WTC11 (cell line): ENCODE measurements at regions not wholly inside any gene's neighbourhood (a gene's known extent, or its start where the extent isn't known, plus 50 kb on each side); places are given as distances from the start of the nearest gene placed in this dataset.

ENCODE experiments used
- ATAC-seq: fragments of 200-7000 bp; cut with Tn5 transposase; 2 replicates; pipeline ENCODE4 v1.10.0; 2021; ENCODE audit warnings: mild to moderate bottlenecking, moderate library complexity
- CTCF ChIA-PET: fragments of 300-600 bp; sonication (Branson Sonifier 250); formaldehyde crosslinking; loops from one replicate; lab custom pipeline; 2021; ENCODE audit warnings: antibody characterized with exemption; lab: Charles Lee
- POLR2A ChIA-PET: fragments of 350-600 bp; sonication (Branson Sonifier 250); formaldehyde crosslinking; loops from one replicate; lab custom pipeline; 2021; ENCODE audit warnings: antibody characterized with exemption; lab: Charles Lee
- DNase-seq: peaks from one replicate; pipeline ENCODE4 v3.0.0; 2021; ENCODE audit warnings: low spot score
- H3K27ac Mint-ChIP-seq: 2 replicates; pipeline ENCODE4 v1.8.0; 2021; ENCODE audit warnings: mixed read lengths
- H3K27me3 Mint-ChIP-seq: 2 replicates; pipeline ENCODE4 v1.8.0; 2021; ENCODE audit warnings: low read depth, mild to moderate bottlenecking, moderate library complexity, mixed read lengths
- H3K36me3 Mint-ChIP-seq: 2 replicates; pipeline ENCODE4 v1.8.0; 2021; ENCODE audit warnings: mixed read lengths
- H3K4me1 Mint-ChIP-seq: 2 replicates; pipeline ENCODE4 v1.8.0; 2022; ENCODE audit warnings: mixed read lengths
- H3K4me3 Mint-ChIP-seq: 2 replicates; pipeline ENCODE4 v1.8.0; 2021; ENCODE audit warnings: mild to moderate bottlenecking, moderate library complexity, mixed read lengths
- H3K9me3 Mint-ChIP-seq: 2 replicates; pipeline ENCODE4 v1.8.0; 2021; ENCODE audit warnings: mixed read lengths
- CBFB ChIP-seq: sonication (generic); formaldehyde crosslinking; IDR thresholded peaks from 2 replicates; pipeline ENCODE4 v1.8.1; 2022; ENCODE audit warnings: mild to moderate bottlenecking, low read depth, missing genetic modification reagents
- CTCF ChIP-seq: fragments of 200-600 bp; IDR thresholded peaks from 2 replicates; pipeline ENCODE4 v1.8.0; 2022; ENCODE audit warnings: antibody characterized with exemption
- ELF4 ChIP-seq: sonication (generic); formaldehyde crosslinking; IDR thresholded peaks from 2 replicates; pipeline ENCODE4 v1.8.1; 2022; ENCODE audit warnings: low read depth, mild to moderate bottlenecking, moderate library complexity, missing genetic modification reagents
- ESRRA ChIP-seq: sonication (generic); formaldehyde crosslinking; IDR thresholded peaks from 2 replicates; pipeline ENCODE4 v1.8.1; 2022; ENCODE audit warnings: mild to moderate bottlenecking, missing genetic modification reagents, borderline replicate concordance
- HMGA2 ChIP-seq: fragments of 250-450 bp; sonication (Bioruptor Pico); IDR thresholded peaks from 2 replicates; pipeline ENCODE4 v1.4.0; 2021; ENCODE audit warnings: mild to moderate bottlenecking, moderate library complexity
- HMGXB4 ChIP-seq: sonication (generic); formaldehyde crosslinking; IDR thresholded peaks from 2 replicates; pipeline ENCODE4 v1.8.1; 2023; ENCODE audit warnings: mild to moderate bottlenecking, moderate library complexity, missing genetic modification reagents
- JAZF1 ChIP-seq: fragments of 250-450 bp; sonication (Bioruptor Pico); IDR thresholded peaks from 2 replicates; pipeline ENCODE4 v1.9.0; 2021; ENCODE audit warnings: moderate library complexity, mild to moderate bottlenecking, inconsistent platforms
- NFE2L1 ChIP-seq: sonication (generic); formaldehyde crosslinking; IDR thresholded peaks from 2 replicates; pipeline ENCODE4 v1.8.1; 2023; ENCODE audit warnings: missing genetic modification reagents
- NFYB ChIP-seq: sonication (generic); formaldehyde crosslinking; conservative IDR thresholded peaks from 2 replicates; pipeline ENCODE4 v1.8.0; 2022; ENCODE audit warnings: low read depth, missing genetic modification reagents
- OVOL2 ChIP-seq: fragments of 250-450 bp; sonication (Bioruptor Pico); IDR thresholded peaks from 2 replicates; pipeline ENCODE4 v1.9.0; 2021; ENCODE audit warnings: mild to moderate bottlenecking, borderline replicate concordance
- PREB ChIP-seq: sonication (generic); formaldehyde crosslinking; IDR thresholded peaks from 2 replicates; pipeline ENCODE4 v1.8.1; 2022; ENCODE audit warnings: mild to moderate bottlenecking, missing genetic modification reagents, moderate library complexity, borderline replicate concordance
- PRRX2 ChIP-seq: fragments of 250-450 bp; sonication (Bioruptor Pico); IDR thresholded peaks from 2 replicates; pipeline ENCODE4 v1.8.0; 2021; ENCODE audit warnings: mild to moderate bottlenecking
- RORB ChIP-seq: fragments of 250-450 bp; sonication (Bioruptor Pico); IDR thresholded peaks from 2 replicates; pipeline ENCODE4 v1.9.0; 2021; ENCODE audit warnings: mild to moderate bottlenecking
- SMAD3 ChIP-seq: sonication (generic); formaldehyde crosslinking; IDR thresholded peaks from 2 replicates; pipeline ENCODE4 v1.8.0; 2022; ENCODE audit warnings: missing genetic modification reagents, mild to moderate bottlenecking, borderline replicate concordance
- SP1 ChIP-seq: sonication (generic); formaldehyde crosslinking; conservative IDR thresholded peaks from 2 replicates; pipeline ENCODE4 v1.8.1; 2022; ENCODE audit warnings: missing genetic modification reagents
- STAT6 ChIP-seq: sonication (generic); formaldehyde crosslinking; conservative IDR thresholded peaks from 2 replicates; pipeline ENCODE4 v1.8.1; 2023; ENCODE audit warnings: mild to moderate bottlenecking, low read depth, missing genetic modification reagents, moderate library complexity
- USF1 ChIP-seq: sonication (generic); formaldehyde crosslinking; IDR thresholded peaks from 2 replicates; pipeline ENCODE4 v1.8.0; 2022; ENCODE audit warnings: mild to moderate bottlenecking, missing genetic modification reagents
- ZNF121 ChIP-seq: sonication (generic); formaldehyde crosslinking; IDR thresholded peaks from 2 replicates; pipeline ENCODE4 v1.8.0; 2023; ENCODE audit warnings: missing genetic modification reagents
- TF ChIP-seq, protein P1 (sequence below): sonication (generic); formaldehyde crosslinking; IDR thresholded peaks from 2 replicates; pipeline ENCODE4 v1.8.1; 2022; ENCODE audit warnings: low read depth, missing genetic modification reagents, borderline replicate concordance
- TF ChIP-seq, protein P2 (sequence below): fragments of 250-450 bp; sonication (Bioruptor Pico); IDR thresholded peaks from 2 replicates; pipeline ENCODE4 v2.1.2; 2022; ENCODE audit warnings: mild to moderate bottlenecking, moderate library complexity
- TF ChIP-seq, protein P3 (sequence below): sonication (generic); formaldehyde crosslinking; IDR thresholded peaks from 2 replicates; pipeline ENCODE4 v1.8.1; 2022; ENCODE audit warnings: mild to moderate bottlenecking, moderate library complexity, missing genetic modification reagents

GRCh38 chr10:121098751-121099150 lies 247.6 kb downstream of the WDR11 start:
- Mint-ChIP-seq H3K27me3 (no peaks in the 10 kb centered on the region), H3K4me3 (no peak overlapping the region), H3K9me3 (peaks cover 11% of the 10 kb centered on the region), H3K4me1 (no peaks in the 10 kb centered on the region), H3K27ac (no peak overlapping the region), H3K36me3 (no peaks in the 10 kb centered on the region)
- CTCF ChIA-PET, result no interaction called here
- POLR2A ChIA-PET, result no interaction called here
- DNase-seq (no peak), ATAC-seq (no peak)
- no peak for TF ChIP-seq NFYB (CRISPR knock-in tag)
- no peak for TF ChIP-seq USF1 (CRISPR knock-in tag)
- no peak for TF ChIP-seq CTCF
- TF ChIP-seq SMAD3 (CRISPR knock-in tag), result no peak
- TF ChIP-seq RORB, result no peak
- no peak for TF ChIP-seq OVOL2 (CRISPR knock-in tag)
- TF ChIP-seq HMGXB4 (CRISPR knock-in tag), result no peak
- TF ChIP-seq ELF4 (CRISPR knock-in tag), result no peak
- no peak for TF ChIP-seq SP1 (CRISPR knock-in tag)

DNA sequence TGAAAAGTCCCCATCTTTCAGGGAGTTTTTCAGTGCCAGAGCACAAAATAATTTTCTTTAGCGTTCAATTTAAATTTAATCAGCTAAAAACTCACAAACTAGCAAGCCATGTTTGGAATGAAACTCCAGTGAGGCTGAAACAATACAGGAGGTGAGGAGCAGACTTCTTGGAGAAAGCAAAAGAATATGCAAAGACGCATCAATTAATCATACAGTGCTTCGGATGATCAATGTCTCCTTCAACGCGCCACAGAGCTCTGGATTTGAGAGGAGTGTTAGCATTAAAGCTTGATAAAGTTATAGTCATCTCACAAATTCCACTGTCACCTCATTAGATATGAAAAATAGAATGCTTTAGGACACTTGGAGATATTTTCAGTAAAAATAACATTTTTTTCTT lies 248.0 kb downstream of the WDR11 start:
- ATAC-seq, result no peak
- Mint-ChIP-seq H3K36me3 (no peaks in the 10 kb centered on the region), H3K27me3 (no peaks in the 10 kb centered on the region), H3K4me3 (no peak overlapping the region), H3K27ac (no peak overlapping the region), H3K4me1 (peaks cover under 1% of the 10 kb centered on the region), H3K9me3 (peaks cover 11% of the 10 kb centered on the region)
- POLR2A ChIA-PET, result no interaction called here
- TF ChIP-seq NFE2L1 (CRISPR knock-in tag) (no peak), JAZF1 (CRISPR knock-in tag) (no peak), HMGA2 (CRISPR knock-in tag) (no peak), ESRRA (CRISPR knock-in tag) (no peak), ZNF121 (CRISPR knock-in tag) (no peak), PREB (CRISPR knock-in tag) (no peak), STAT6 (CRISPR knock-in tag) (no peak), PRRX2 (CRISPR knock-in tag) (no peak), CBFB (CRISPR knock-in tag) (no peak)
- TF ChIP-seq, protein P1, sequence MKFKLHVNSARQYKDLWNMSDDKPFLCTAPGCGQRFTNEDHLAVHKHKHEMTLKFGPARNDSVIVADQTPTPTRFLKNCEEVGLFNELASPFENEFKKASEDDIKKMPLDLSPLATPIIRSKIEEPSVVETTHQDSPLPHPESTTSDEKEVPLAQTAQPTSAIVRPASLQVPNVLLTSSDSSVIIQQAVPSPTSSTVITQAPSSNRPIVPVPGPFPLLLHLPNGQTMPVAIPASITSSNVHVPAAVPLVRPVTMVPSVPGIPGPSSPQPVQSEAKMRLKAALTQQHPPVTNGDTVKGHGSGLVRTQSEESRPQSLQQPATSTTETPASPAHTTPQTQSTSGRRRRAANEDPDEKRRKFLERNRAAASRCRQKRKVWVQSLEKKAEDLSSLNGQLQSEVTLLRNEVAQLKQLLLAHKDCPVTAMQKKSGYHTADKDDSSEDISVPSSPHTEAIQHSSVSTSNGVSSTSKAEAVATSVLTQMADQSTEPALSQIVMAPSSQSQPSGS, result no peak
- TF ChIP-seq, protein P2, sequence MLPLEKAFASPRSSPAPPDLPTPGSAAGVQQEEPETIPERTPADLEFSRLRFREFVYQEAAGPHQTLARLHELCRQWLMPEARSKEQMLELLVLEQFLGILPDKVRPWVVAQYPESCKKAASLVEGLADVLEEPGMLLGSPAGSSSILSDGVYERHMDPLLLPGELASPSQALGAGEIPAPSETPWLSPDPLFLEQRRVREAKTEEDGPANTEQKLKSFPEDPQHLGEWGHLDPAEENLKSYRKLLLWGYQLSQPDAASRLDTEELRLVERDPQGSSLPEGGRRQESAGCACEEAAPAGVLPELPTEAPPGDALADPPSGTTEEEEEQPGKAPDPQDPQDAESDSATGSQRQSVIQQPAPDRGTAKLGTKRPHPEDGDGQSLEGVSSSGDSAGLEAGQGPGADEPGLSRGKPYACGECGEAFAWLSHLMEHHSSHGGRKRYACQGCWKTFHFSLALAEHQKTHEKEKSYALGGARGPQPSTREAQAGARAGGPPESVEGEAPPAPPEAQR (CRISPR knock-in tag), result no peak
- TF ChIP-seq, protein P3, sequence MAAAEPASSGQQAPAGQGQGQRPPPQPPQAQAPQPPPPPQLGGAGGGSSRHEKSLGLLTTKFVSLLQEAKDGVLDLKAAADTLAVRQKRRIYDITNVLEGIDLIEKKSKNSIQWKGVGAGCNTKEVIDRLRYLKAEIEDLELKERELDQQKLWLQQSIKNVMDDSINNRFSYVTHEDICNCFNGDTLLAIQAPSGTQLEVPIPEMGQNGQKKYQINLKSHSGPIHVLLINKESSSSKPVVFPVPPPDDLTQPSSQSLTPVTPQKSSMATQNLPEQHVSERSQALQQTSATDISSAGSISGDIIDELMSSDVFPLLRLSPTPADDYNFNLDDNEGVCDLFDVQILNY, result no peak
- no peak for DNase-seq
- CTCF ChIA-PET, result no interaction called here
